GM19238 (cell line): ENCODE measurements at regions not wholly inside any gene's neighbourhood (a gene's known extent, or its start where the extent isn't known, plus 50 kb on each side); places are given as distances from the start of the nearest gene placed in this dataset.

ENCODE experiments used
- DNase-seq: peaks from one replicate; pipeline ENCODE4 v3.0.0; 2011; ENCODE audit warnings: low spot score; ENCODE audit not compliant: insufficient read length

DNA sequence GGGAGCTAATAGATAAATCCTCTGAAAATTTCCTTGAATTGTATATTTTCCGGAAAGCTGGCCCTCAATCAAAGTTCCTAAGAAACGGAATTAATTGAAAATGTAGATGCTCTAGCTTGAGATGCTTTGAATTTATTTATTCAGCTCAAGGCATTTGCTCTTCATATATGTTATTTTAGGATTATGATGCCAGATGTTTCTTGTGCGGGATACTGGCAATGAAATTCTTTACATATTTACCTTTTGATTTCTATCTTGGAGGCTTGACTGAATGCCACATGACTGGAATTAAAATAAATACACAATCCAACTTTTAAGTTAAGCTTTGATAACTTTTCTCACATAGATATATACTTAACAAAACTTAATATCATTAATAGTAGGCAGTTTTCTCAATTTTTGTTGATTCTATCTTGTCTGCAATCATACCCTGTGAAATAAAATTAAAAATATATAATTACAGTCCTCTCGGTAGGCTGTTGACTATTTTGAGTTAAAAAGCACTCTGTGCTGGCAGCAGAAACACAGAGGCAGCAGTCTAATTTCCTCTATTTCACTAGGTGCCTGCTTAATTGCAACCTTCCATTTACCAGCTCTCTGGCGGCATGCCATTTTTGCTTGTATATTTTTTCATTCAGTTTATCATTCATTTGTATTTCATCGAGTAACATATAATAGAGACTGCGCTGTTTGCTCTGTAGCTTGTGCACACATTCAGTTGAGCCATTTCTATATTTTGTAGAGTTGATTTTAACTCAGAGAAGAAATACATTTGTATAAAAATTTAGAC, 991.5 kb downstream of the ADGRL3 start:
- DNase-seq = no peak

- no peak for DNase-seq
Measured at GRCh38 chr4:62170235-62170634, 970.1 kb downstream of the ADGRL3 start.

GRCh38 chr4:62168681-62169080, 968.6 kb downstream of the ADGRL3 start:
- DNase-seq = no peak

DNA sequence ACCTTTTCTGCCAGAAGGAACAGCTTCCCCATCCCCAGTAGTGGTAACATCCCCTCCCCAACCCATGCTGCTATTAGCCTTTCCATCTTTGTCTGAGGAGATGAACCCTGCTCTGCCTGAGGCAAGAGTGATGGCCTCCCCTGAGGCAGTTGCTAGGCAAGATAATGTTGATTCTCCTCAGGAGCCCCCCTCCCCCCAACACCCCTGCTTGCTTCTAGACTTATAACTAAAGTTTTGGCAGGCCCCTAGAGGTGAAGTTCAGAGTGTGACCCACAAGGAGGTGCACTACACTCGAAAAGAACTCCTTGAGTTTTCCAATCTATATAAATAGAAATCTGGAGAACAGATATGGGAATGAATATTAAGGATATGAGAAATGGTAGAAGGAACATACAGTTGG, 962.5 kb downstream of the ADGRL3 start:
- DNase-seq = no peak

DNA sequence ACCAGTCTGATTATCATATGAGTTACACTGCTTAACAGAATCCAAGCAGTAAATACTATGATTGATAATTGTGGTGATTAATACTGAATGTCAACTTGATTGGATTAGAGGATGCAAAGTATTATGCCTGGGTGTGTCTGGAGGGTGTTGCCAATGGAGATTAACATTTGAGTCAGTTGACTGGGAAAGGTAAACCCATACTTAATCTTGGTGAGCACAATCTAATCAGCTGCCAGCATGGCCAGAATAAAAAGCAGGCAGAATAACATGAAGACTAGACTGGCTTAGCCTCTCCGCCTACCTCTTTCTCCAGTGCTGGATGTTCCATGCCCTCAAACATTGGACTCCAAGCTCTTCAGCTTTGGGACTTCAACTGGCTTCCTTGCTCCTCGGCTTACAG, 961.3 kb downstream of the ADGRL3 start:
- no peak for DNase-seq

DNA sequence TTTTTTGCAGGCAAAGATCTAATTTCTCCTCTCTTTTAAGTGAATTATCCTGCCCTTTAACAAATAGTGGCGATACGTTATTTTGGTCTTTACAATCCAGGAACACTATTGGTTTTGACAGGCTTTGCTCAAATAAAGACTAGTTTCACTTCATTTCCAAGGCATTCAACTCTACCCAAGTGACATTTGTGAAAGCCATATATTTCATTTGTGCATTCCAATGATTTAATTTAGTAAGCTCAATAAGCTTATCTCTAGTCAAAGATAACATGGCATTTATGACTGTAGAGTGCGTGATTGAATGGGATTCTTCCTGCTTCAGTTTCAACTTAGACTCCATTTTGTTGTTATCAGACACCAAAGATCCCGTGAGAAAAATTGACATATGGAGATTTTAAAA, 959.8 kb downstream of the ADGRL3 start:
- DNase-seq = no peak

DNA sequence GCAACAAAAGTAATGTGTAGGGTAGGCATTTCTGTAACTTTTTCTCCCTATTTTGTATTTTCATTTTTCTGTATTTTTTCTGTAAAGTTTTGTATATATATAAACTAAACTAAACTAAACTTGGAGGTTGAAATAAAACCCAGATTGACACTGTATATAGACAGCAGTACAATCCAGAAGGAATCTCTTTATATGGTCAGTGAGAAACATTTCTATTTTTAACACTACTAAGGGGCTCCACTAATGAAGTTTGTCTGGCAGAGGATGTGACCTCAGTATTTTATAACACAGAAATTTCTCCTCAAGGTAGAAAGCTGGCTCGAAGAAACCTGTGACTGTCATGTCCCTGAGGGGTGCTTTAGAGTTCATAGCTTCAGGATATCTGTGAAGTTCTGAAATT, 959.2 kb downstream of the ADGRL3 start:
- DNase-seq = no peak

GRCh38 chr4:62156205-62156604, 956.1 kb downstream of the ADGRL3 start:
- no peak for DNase-seq

GRCh38 chr4:62145276-62145675, 945.1 kb downstream of the ADGRL3 start:
- no peak for DNase-seq

DNA sequence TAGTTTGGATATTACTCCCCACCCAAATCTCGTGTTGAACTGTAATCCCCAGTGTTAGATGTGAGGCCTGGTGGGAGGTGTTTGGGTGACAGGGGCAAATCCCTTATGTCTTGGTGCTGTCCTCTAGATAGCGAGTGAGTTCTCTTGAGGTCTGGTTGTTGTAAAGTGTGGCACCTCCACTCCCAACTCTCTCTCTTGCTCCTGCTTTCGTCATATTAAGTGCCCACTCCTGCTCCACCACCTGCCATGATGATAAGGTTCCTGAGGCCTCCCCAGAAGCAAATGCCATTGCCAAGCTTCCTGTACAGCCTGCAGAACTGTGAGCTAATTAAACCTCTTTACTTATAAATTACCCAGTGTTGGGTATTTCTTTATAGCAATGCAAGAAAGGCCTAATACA, 944.3 kb downstream of the ADGRL3 start:
- DNase-seq = no peak

DNA sequence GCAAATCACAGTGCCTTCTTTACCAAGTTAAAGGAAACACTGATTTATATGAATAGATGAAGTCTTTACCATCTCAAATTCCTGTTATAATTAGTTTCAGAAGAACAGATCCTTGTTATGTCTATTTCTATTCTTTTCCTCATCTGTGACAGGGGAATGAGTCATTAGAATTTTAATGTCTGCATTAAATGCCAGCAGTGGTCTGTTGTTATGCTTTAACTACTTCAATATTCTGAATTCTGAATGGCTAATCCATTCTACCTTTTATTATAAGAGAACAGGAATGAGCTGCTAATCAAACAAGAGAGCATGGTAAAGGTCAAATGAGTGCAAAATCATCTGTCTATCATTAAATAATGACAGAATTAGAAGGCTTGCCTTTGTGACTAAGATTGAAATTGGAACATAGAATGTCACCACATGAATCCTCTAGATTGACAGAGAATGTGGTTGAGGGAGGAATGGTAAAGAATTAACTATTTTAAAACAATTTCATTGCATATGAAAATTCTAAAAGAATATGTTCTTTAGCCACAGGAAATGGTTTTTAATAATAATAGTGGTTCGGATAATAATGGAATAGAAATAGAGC, 935.5 kb downstream of the ADGRL3 start:
- DNase-seq = no peak

DNA sequence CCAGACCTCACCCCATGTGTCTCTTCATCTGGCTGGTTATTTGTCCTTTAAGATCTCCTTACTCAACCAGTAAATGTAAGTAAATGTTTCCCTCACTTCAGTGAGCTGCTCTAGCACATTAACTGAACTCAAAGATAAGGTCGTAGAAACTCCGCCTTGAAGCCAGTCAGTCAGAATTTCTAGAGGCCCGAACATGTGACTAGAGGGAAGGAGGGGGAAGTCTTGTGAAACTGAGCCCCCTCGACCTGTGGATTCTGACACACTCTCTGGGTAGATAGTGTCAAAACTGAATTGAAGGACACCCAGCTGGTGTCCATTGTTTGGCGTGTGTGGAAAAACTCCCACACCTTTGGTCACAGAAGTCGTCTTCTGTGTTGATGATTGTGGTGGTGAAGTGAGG, 933.9 kb downstream of the ADGRL3 start:
- no peak for DNase-seq

DNA sequence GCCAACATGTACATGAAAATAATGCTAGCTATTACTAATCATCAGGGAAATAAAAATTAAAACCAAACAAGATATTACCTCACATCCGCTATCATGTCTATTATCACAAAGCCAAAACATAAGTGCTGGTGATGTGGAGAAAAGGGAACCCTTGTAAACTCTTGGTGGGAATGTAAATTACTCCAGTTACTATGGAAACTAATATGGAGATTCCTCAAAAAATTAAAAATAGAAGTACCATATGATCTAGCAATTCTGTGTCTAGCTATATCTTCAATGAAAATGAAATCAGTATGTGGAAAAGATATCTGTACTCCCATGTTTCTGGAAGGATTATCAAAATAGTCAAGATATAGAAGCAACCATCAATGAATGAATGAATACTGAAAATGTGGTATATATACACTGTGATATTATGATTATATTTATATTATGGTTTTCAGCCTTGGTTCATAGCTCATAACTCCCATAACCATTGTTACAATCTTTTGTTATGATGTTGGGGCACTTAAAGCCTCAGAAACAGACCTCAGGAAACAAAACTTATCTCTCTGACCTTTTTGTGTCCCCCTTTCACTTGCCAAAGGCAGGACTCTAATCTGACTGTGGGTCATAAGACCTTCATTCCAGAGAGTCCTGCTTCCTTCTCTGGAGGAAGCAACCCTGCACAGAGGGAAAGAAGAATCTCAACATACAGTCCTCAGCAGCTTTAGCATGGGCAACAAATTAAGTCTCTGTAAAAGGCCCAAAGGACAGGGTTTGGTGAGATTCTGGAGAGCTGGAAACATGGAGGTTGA, 933.2 kb downstream of the ADGRL3 start:
- no peak for DNase-seq

GRCh38 chr4:62131049-62131448, 930.9 kb downstream of the ADGRL3 start:
- DNase-seq = no peak

DNA sequence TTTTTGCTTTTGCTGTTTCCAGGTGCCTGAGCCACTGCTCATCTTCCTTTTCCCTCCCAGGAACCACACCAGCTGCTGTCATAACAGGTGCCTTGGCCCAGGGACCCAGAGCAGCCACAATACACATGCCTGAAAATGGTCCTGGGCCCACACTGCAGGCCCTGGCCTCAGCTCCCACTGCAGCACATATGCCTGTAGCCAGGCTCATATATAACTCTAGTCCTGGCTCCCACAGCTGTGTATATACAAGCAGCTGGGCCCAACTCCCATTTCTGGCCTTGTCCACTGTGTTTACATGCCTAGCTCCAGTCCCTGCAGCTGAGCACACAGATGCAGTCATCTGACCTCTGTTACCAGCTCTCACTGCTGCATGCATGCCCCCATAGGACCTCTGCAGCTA, 930.5 kb downstream of the ADGRL3 start:
- no peak for DNase-seq

DNA sequence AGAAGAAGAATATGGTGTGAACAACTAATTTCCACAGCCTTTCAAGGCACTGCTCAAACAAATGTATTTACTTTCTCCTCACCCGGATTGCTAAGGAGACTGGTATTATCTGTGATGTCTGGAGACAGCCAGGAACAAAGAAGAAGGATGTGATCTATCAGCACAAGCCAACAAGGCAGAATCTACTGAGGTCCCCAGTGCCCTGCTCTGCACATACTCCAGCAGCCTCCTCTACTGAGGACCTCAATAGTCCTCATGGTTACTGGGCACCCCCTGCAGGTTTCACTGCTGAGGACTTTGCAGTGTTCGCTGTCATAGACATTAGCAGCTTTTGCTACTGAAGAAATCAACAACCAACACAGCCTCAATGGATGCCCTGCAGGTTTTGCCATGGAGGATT, 930.1 kb downstream of the ADGRL3 start:
- DNase-seq = no peak
